ENCODE measurements at regions not wholly inside any gene's neighbourhood (a gene's known extent, or its start where the extent isn't known, plus 50 kb on each side); places are given as distances from the start of the nearest gene placed in this dataset.

- no peak for ATAC-seq
- TF ChIP-seq CTCF (IDR thresholded peaks at IDR 0.05) = no peak
- Histone ChIP-seq H3K9me3 (peaks cover 0 to 12% (median 0%) of the 10 kb centered on the region in 11 donors), H3K27me3 (no peaks in the 10 kb centered on the region), H3K4me3 (no peak overlapping the region), H3K36me3 (no peaks in the 10 kb centered on the region), H3K27ac (peak overlapping the region in 1 of 10 donors; percentile 9), H3K4me1 (no peaks in the 10 kb centered on the region)
- WGBS, 2 donors = 93 to 97% methylated on average over 3 of the region's 3 CpGs
- intact Hi-C loops (cut with DNase I) = no loop called here
- no peak for DNase-seq
These were observed 385.7 kb downstream of the USP25 start for GRCh38 chr21:16115461-16115860.

DNA sequence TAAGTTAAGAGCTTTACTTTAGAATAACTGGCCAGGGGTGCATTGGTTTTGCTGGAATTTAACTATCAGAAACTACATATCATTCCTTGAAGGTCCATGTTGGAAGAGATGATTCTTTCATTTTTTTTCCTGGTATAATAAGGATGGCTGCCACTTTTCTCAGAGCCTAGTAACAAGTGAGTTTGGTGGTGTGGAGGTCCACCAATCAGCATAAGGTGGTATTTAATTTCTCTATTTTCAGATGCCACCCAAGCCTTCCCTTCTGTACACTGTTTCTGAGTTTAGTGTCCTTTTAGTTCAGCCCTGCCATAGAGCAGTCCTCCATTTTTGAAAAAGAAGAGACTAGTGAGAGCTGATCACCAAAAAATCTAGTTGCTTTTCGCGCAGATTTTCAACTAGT is 386.3 kb downstream of the USP25 start:
- no peaks in the 10 kb centered on the region for H3K36me3 ChIP-seq
- peak overlapping the region in 2 of 10 donors; percentile 9 to 14 for H3K27ac ChIP-seq
- no peaks in the 10 kb centered on the region for H3K4me1 ChIP-seq
- H3K4me3 ChIP-seq = no peak overlapping the region
- intact Hi-C loops (cut with DNase I) = no loop called here
- no peak for TF ChIP-seq CTCF (IDR thresholded peaks at IDR 0.05)
- H3K9me3 ChIP-seq = peaks cover 0 to 12% (median 0%) of the 10 kb centered on the region in 11 donors
- no peak for DNase-seq
- H3K27me3 ChIP-seq = no peaks in the 10 kb centered on the region
- no peak for ATAC-seq
- WGBS, 2 donors = 97% methylated on average over 2 of the region's 2 CpGs

GRCh38 chr21:16116798-16117197 is 387.0 kb downstream of the USP25 start:
- intact Hi-C loops (cut with DNase I) = no loop called here

DNA sequence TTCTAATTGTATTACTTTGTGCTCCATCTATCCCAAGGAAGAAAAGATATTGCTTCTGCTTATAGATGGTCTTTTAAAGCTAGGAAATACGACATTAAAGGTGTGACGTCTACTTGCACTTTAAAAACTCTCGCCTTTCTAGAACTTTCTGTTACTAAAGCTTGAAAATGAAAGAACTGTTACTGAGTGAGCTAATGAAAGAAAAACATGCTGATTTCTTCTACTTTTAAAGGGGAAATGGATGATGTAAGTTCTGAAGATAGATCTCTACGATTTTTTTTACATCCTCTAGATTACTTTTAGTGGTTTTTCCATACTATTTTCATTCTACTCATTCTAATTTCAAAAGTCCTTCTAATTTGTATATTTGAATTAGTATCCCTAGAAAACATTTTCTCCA is 387.5 kb downstream of the USP25 start:
- 61 to 63% methylated on average over 4 of the region's 4 CpGs for WGBS, 2 donors
- Histone ChIP-seq H3K4me3 (peak overlapping the region in 4 of 10 donors; percentile 1 to 28 (median 6)), H3K27me3 (no peaks in the 10 kb centered on the region), H3K4me1 (no peaks in the 10 kb centered on the region), H3K9me3 (peaks cover 0 to 13% (median 0%) of the 10 kb centered on the region in 11 donors), H3K36me3 (no peaks in the 10 kb centered on the region), H3K27ac (peak overlapping the region in 8 of 10 donors; percentile 8 to 61 (median 40))
- ATAC-seq (peak in 1 of 8 donors; percentile 35), DNase-seq (no peak)
- TF ChIP-seq CTCF (IDR thresholded peaks at IDR 0.05) = no peak
- intact Hi-C loops (cut with DNase I) = no loop called here

More at GRCh38 chr21:16116798-16117197, 387.0 kb downstream of the USP25 start:
- no peak for DNase-seq
- Histone ChIP-seq H3K4me1 (no peaks in the 10 kb centered on the region), H3K4me3 (no peak overlapping the region), H3K27ac (peak overlapping the region in 6 of 10 donors; percentile 14 to 61 (median 53)), H3K36me3 (no peaks in the 10 kb centered on the region), H3K27me3 (no peaks in the 10 kb centered on the region), H3K9me3 (peaks cover 0 to 12% (median 0%) of the 10 kb centered on the region in 11 donors)
- WGBS, 2 donors = 75 to 92% methylated on average over 1 of the region's 1 CpG
- no peak for ATAC-seq
- no peak for TF ChIP-seq CTCF (IDR thresholded peaks at IDR 0.05)
